ENCODE measurements at regions not wholly inside any gene's neighbourhood (a gene's known extent, or its start where the extent isn't known, plus 50 kb on each side); places are given as distances from the start of the nearest gene placed in this dataset. TPM values are rescaled to one million over a fixed set of nuclear protein-coding genes. Genes with fewer than 3 reads are reported as not detected.

GRCh38 chr2:231655488-231655887 lies 52.8 kb upstream of the PTMA start:
- Histone ChIP-seq H3K4me1 (ENCODE audit: control insufficient read depth in 2 of 2, insufficient read depth in 1 of 2, low read depth in 1 of 2, low read length in 2 of 2) (no peaks in the 10 kb centered on the region), H3K14ac (ENCODE audit: low read length) (no peak overlapping the region), H3K27ac (replicated peaks; ENCODE audit: low read length) (no peak overlapping the region), H2BK5ac (ENCODE audit: low read length) (no peak overlapping the region), H4K91ac (ENCODE audit: low read depth, low read length, poor library complexity) (no peak overlapping the region), H2AFZ (ENCODE audit: low read length) (peak overlapping the region; percentile 60), H2BK120ac (ENCODE audit: low read depth, low read length) (no peak overlapping the region), H2BK15ac (ENCODE audit: low read length) (peak overlapping the region; percentile 17), H3K4me2 (ENCODE audit: insufficient read depth, low read length, poor library complexity, severe bottlenecking) (no peak overlapping the region), H2BK12ac (ENCODE audit: low read length) (no peak overlapping the region), H4K8ac (ENCODE audit: low read depth, low read length) (no peak overlapping the region), H3K9ac (ENCODE audit: low read depth, low read length, poor library complexity) (no peak overlapping the region), H3K18ac (ENCODE audit: low read length) (peak overlapping the region; percentile 82), H3K23ac (ENCODE audit: low read depth, low read length, poor library complexity) (no peak overlapping the region), H3K4me3 (ENCODE audit: low read length in 2 of 2) (no peak overlapping the region), H3K9me3 (replicated peaks in 1 of 2; ENCODE audit: control insufficient read depth in 2 of 2, insufficient read depth in 1 of 2, low read depth in 1 of 2, low read length in 2 of 2) (no peaks in the 10 kb centered on the region), H2AK5ac (ENCODE audit: low read depth, low read length) (peak overlapping the region; percentile 47), H3K79me1 (ENCODE audit: low read depth, low read length) (no peaks in the 10 kb centered on the region), H3K4ac (ENCODE audit: low read length) (no peak overlapping the region), H3K36me3 (replicated peaks in 1 of 2; ENCODE audit: control insufficient read depth in 2 of 2, insufficient read depth in 2 of 2, low read length in 2 of 2) (no peaks in the 10 kb centered on the region), H3K27me3 (ENCODE audit: control insufficient read depth in 3 of 3, insufficient read depth in 3 of 3, low read depth in 1 of 3, low read length in 3 of 3) (no peaks in the 10 kb centered on the region)
- DNase-seq (ENCODE audit: low spot score) = no peak
- no CpG with 5 or more reads among the region's 8 CpGs for WGBS, 2 donors (ENCODE audit: extremely low coverage in 2 of 2, insufficient read length in 2 of 2, insufficient replicate concordance in 1 of 2)

GRCh38 chr2:231655894-231656293 lies 52.4 kb upstream of the PTMA start:
- Histone ChIP-seq H3K18ac (ENCODE audit: low read length) (no peak overlapping the region), H3K4ac (ENCODE audit: low read length) (no peak overlapping the region), H3K36me3 (replicated peaks in 1 of 2; ENCODE audit: control insufficient read depth in 2 of 2, insufficient read depth in 2 of 2, low read length in 2 of 2) (no peaks in the 10 kb centered on the region), H3K4me1 (ENCODE audit: control insufficient read depth in 2 of 2, insufficient read depth in 1 of 2, low read depth in 1 of 2, low read length in 2 of 2) (no peaks in the 10 kb centered on the region), H4K8ac (ENCODE audit: low read depth, low read length) (no peak overlapping the region), H3K27me3 (ENCODE audit: control insufficient read depth in 3 of 3, insufficient read depth in 3 of 3, low read depth in 1 of 3, low read length in 3 of 3) (peaks cover 0 to 3% (median 0%) of the 10 kb centered on the region in 3 experiments), H2AFZ (ENCODE audit: low read length) (no peak overlapping the region), H4K91ac (ENCODE audit: low read depth, low read length, poor library complexity) (no peak overlapping the region), H2BK12ac (ENCODE audit: low read length) (no peak overlapping the region), H3K23ac (ENCODE audit: low read depth, low read length, poor library complexity) (no peak overlapping the region), H2AK5ac (ENCODE audit: low read depth, low read length) (no peak overlapping the region), H3K14ac (ENCODE audit: low read length) (no peak overlapping the region), H3K79me1 (ENCODE audit: low read depth, low read length) (no peaks in the 10 kb centered on the region), H3K9me3 (replicated peaks in 1 of 2; ENCODE audit: control insufficient read depth in 2 of 2, insufficient read depth in 1 of 2, low read depth in 1 of 2, low read length in 2 of 2) (peaks cover 0 to under 1% of the 10 kb centered on the region in 2 donors), H3K4me2 (ENCODE audit: insufficient read depth, low read length, poor library complexity, severe bottlenecking) (no peak overlapping the region), H3K27ac (replicated peaks; ENCODE audit: low read length) (no peak overlapping the region), H3K9ac (ENCODE audit: low read depth, low read length, poor library complexity) (no peak overlapping the region), H2BK5ac (ENCODE audit: low read length) (no peak overlapping the region), H2BK15ac (ENCODE audit: low read length) (no peak overlapping the region), H3K4me3 (ENCODE audit: low read length in 2 of 2) (no peak overlapping the region), H2BK120ac (ENCODE audit: low read depth, low read length) (no peak overlapping the region)
- WGBS, 2 donors (ENCODE audit: extremely low coverage in 2 of 2, insufficient read length in 2 of 2, insufficient replicate concordance in 1 of 2) = no CpG with 5 or more reads among the region's 6 CpGs
- DNase-seq (ENCODE audit: low spot score) = no peak

Small RNA genes in the stretch of these regions (small RNA-seq; reads per million reads assigned to genes)
- gene RN7SL499P (ENCODE audit: insufficient read depth) = not detected
